Fibroblast of skin of left quadriceps (primary cell): ENCODE measurements at regions not wholly inside any gene's neighbourhood (a gene's known extent, or its start where the extent isn't known, plus 50 kb on each side); places are given as distances from the start of the nearest gene placed in this dataset.
"Not testable (repeated sequence)": the region's sequence is repeated elsewhere in the genome, so short reads cannot be mapped to it uniquely, and the experiment has no call there.

Source experiments
- DNase-seq, 2 experiments: peaks; one replicate each; pipeline ENCODE4 v3.0.0-alpha.2; 2013; ENCODE audit warnings: low read depth in 2 of 2

DNA sequence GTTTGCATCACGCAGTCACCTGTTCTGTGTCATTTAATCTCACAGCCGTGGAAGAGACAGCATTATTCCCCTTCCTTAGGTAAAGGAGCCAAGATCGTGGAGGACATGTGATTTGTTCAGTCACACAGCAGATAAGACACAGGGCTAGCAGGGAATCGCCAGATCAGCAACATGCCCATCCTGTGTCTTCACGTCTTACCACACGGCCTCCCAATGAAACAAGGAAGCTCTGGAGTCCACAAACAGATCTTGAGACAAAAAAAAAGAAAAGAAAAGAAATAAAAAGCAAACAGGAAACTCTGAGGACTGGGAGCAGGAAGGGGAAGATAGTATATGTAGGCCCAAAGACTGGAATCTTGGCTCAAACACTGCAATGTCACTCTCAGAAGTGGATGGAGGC lies 155.3 kb downstream of the ADSS2 start:
- no peak for DNase-seq

DNA sequence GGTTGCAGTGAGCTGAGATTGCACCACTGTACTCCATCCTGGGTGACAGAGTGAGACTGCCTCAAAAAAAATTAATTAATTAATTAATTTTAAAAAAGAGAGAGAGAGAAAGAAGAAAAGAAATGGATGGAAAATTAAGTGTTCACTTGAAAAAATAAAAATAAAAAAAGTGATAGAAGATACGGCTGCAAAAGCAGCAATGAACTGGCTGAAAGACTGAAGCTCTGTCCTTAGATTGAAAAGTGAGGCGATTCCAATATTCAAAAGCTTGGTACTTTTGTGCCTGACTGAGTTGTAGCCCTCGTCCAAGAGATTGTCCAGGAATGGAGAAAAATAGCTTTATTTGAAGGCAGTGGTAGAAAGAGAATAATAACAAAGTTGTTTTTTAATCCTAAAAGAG lies 154.6 kb downstream of the ADSS2 start:
- DNase-seq, result no peak

DNA sequence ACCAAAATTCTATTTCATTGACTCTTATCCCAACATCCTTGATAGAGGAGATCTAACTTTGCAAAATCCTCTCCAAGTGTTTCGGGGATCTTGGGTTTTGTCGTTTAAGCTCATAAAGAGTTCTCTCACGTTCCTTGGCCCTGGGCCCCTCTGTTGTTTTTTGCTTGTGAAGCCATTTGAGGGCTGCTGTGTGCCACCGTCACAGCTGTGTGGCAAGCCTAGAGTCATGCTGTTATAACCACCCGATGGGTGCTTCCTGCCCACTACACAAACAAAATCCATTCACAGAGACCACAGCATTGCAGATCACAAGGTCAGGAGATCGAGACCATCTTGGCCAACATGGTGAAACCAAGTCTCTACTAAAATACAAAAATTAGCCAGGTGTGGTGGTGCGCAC lies 154.1 kb downstream of the ADSS2 start:
- no peak for DNase-seq

DNA sequence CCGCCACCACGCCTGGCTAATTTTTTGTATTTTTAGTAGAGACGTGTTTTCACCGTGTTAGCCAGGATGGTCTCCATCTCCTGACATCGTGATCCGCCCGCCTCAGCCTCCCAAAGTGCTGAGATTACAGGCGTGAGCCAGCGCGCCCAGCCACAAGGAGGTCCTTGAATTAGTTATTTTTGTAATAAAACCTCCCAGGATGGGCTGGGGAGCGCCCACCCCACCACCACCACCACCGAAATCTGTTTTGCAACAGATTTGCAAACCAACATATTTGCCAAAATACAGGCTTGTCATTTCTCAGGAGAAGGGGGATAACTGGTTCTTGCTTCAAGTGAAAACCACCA lies 151.7 kb downstream of the ADSS2 start:
- not testable (repeated sequence) for DNase-seq

DNA sequence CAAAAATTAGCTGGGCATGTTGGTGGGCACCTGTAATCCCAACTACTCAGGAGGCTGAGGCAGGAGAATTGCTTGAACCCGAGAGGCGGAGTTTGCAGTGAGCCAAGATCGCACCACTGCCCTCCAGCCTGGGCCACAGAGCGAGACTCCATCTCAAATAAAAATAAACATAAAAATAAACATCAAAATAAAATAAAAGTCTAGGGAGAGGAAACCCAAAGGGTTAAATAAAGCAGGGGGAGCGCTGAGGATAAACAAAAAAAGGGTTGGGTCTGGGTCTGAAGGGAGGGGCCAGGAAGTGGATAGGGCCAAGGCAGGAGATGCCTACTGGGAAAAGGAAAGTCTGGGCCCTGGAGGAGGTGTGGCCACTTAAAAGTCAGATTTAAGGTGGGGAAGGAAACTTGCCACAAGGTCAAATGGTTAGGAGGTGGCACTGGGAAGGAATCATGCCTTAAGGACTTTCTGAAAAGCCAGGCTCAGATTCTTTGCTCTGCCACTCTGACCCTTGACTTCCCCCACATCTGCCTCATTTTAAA lies 150.0 kb downstream of the ADSS2 start:
- no peak for DNase-seq

DNA sequence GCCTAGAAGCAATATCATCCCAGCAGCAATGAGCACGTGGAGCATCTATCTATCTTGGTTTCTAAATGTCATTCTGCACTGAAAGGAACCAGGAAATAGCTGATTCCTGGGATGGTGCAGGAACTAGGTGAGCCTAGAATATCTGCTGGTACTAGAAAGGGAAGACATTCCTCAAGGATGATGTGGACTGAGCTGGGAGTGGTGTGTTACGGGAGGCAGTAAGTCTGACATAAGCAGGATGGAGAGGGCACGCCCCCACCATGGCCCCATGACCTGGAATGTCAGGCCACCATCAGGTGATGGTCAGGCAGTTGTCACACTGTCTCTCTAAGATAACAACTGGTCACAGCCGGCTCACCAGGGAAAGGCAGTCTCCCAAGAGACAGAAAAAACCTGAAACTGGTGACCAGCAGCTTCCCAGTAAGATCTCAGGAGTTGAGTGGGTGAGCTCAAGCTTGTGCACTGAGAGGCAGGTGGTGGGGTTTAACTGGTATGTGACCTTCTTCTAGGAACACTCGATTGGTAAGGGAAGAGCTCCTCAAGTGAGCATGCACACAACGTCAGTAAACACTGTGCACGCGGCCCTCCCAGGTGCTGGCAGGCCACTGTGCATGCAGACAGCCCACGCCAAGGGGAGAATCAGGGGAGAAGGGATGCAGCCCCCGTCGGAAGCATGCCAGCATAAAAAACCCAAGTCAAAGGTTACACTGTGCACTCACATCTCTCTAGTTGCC lies 148.7 kb downstream of the ADSS2 start:
- DNase-seq, result no peak

DNA sequence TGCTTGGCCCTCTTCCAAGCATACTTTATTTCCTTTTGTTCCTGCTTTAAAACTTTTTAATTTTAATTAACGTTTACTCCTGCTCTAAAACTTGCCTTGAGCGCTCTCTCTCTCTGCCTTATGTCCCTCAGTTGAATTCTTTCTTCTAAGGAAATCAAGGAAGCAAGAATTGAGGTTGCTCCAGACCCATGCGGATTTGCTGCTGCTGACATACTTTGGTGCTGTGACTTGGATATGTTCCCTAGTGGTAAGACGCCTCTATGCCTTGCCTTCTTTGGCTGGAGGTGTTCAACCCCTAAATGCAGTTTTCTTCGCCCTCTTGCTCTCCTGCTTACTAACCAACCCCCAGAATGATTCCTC lies 148.1 kb downstream of the ADSS2 start:
- DNase-seq, result no peak

DNA sequence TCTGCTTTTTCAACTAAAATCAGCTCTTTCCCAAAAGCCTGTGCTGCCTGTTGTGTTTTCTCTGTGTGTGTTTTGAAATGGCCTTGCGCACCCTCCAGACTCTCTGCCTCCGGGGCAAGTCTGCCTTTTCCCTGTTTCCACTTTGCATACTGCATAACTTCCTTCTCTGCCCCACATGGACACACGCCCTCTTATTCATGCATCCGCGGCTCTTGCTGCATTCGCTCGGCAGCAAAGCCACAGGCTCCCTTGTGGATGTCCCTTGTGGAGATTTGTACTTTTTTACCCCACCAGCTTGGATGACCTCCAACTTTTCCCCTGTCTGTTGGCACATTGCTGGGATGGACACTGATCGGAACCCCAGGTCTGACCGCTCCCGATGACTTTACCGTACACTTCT lies 147.6 kb downstream of the ADSS2 start:
- DNase-seq, result no peak

DNA sequence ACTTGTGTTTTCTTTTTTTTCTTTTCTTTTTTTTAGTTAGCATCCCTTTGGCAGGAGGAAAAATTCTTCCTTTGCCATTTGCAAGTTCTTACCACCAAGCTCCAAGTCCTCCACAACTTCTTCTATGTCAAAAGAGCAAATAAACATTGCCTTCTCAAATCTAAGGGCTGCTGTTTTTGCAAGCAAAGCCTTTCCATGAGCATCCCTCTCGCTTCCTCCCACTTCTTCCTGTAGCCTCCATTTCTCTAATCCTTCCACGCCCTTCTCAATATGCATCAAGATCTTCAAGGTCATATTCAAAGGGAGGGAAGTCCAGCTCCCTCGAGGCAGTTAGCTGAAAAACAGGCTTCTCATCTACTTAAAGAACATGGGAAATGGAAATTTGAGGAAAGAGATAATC lies 147.1 kb downstream of the ADSS2 start:
- no peak for DNase-seq

DNA sequence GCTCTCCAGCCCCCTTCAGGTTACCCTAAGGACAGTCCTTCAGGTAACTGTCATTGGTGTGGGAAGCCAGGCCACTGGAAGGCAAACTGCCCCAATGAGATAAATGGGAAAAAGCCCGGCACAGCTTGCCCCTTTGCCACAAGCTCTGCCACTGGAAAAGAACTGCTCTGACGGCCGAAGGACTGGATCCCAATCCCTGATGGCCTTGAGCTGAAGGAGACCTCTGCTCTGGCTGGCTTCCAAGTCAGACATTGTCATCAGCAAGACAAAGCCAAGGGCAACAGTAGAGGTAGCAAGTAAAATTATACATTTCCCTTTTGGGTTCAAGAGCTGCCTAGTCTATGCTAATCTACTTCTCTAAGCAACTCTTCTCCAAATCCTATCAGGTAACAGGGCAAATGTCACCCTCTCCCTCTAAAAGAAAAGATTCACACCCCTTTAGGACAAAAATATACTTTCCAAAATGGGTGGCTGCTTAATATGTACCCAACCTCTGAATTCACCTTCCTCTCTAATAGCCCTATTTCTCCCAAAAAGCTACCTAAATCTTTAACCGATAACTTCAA lies 145.8 kb downstream of the ADSS2 start:
- DNase-seq, result no peak

DNA sequence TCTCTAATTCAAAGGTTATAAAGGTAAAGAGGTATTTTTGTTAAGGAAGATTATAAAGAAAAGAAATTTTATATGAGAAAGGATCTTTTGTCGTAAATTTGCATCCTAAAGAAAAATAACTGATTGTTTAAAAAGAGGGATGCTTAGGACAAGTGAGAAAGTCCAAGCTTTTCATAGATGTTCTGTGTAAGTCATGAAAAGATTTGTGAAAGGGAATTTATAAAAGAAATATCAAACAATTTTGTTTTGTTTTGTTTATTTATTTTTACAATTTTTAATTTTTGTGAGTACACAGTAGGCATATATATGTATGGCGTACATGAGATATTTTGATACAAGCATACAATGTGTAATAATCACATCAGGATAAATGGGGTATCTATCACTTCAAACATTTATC lies 145.2 kb downstream of the ADSS2 start:
- DNase-seq, result no peak

DNA sequence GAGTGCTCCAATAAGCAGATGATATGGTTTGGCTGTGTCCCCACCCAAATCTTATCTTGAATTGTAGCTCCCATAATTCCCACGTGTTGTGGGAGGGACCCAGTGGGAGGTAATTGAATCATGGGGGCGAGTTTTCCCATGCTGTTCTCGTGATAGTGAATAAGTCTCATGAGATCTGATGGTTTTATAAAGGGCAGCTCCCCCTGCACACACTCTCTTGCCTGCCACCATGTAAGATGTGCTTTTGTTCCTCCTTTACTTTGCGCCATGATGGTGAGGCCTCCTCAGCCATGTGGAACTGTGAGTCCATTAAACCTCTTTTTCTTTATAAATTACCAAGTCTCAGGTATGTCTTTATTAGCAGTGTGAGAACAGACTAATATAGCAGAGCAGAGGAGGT lies 142.5 kb downstream of the ADSS2 start:
- not testable (repeated sequence) for DNase-seq

DNA sequence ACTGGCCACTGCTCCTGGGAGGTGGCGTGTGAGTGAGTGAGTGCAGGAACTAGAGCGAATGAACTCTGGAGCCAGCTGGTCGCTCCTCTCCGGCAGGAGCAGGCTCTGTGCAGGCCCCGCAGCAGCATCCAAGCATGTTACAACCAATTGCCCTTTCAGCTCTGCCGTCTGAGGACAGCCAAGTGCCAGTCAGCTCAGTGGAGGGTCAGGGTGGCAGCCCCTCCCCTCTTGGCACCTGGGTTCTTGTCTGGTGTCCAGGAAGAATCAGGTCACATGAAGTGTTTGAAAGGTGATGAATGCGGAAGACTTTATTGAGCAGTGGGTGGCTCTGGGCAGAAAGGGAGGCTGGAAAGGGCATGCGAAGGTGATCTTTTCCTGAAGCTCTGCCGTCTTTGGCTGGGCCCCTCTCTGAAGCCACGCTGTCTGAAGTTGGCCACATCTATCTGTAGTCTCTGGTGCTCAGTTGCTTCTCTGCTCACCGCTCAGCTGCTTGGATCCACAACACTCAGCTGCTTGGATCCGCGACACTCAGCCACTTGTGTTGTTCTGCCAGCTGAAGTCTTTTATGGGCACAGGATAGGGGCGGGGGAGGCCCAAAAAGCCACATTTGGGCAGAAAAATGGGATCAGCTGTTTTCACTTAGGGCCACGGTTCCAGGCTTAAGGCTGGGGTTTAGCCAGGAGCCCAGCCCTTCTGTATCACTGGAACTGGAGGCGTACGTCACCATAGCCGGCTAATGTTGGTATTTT lies 139.8 kb downstream of the ADSS2 start:
- DNase-seq, result no peak

DNA sequence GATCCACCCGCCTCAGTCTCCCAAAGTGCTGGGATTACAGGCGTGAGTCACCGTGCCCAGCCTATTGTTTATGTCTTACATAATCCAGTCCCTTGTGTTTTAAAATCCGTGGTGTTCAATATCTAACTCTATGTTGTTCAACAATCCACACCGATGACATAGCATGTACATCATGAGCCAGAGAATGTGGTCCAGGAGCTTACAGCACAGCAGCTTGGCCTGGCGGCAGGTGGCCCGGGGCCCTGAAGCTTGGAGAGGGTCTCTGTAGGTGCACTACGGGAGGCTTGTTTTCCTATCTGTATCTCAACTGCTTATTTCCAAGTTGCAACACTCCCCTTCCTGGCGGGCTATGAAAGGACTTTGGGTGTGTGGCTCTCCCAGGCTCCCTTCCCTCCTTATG lies 138.4 kb downstream of the ADSS2 start:
- DNase-seq, result no peak

DNA sequence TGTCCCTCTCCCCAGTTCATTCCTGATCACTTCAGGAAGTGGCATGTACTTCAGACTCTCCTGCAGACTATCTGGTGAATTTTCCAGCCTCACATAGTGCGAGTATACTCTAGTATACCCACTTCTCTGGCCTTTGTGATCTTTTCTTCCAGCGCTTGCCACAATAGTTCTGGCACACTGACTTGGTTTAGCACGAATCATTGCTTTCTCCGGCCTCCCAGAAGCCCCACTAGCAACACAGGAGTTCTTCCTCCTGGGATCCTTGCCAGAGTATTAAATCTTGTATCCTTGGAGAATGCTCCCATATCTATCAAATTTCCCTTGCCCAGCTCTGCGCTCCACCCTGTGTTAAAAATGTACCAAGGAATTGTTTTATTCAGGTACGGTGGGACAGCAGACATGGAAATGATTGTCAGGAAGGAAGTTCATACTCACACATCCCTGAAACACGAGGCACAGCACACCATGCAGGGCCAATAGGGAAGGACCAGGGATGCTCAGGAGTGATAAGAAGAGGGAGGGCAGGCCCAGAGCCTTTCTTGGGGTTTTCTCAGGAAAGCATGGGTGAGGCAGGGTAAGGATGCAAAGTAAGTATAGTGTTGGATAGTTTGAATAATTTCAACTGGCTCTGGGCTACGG lies 136.7 kb downstream of the ADSS2 start:
- DNase-seq, result no peak

DNA sequence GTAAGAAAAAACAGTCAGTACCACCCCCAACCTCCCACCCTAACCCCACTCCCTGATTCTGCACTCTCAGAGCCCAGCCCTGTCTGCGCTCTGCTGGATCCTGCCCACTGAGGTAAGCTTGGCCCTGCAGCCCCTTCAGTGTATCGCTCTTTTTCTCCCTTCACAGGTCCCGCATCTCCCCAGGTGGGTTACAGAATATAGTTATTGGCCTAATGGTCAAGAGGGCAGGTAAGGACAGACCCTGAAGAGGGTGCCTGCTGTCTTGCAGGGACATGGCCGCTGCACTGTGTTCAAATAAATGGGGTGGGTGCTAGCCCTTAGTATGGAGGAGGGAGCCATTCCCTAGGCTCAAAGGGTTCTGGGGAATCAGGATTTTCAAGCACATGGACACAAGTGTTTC lies 135.7 kb downstream of the ADSS2 start:
- no peak for DNase-seq

DNA sequence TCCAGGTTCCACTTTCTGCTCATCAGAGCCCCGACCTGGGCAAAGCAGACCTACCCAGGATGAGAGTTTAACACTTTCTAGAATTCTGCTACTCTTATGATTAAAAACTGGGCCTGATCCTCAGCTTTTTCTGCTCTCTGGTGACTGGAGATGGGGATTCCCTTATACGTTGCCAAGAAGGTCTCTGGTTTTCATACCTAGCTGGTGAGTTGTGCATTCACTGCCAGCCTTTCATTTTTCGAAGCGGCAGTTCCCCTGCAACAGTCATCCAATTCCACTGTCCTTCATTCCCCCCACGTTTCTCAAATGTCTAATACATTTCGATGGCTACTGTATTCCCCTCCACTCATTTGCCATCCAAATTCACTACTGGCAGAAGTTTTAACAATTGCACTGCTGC lies 135.3 kb downstream of the ADSS2 start:
- DNase-seq, result no peak

DNA sequence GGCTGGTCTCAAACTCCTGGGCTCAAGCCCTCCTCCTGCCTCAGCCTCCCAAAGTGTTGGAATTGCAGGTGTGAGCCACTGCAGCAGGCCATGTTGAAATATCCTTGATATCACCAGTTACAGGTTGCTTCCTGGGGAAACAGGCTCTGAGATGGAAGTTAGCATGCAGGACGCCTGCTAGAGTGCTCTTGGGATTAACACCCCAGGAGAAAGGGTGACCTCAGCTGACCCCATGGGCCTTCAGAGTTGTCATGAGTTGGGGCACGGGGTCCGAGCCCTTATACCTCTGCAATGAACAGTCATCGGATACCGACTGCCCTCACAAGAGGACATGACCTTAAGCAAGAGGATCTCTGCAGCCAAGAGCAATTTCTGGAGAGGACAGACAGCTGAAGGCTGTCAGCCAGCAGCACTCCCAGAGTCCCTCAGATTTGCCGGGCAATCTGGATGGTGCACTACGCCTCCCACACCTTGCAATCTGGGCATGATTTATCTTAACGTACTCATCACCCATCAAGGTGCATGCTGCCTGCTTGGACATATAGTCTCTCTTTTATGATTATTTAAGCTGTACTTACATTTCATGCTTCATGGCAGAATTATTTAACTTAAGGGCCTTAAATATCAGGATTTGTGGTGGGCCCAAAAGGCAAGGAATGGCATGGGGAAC lies 134.6 kb downstream of the ADSS2 start:
- no peak for DNase-seq

DNA sequence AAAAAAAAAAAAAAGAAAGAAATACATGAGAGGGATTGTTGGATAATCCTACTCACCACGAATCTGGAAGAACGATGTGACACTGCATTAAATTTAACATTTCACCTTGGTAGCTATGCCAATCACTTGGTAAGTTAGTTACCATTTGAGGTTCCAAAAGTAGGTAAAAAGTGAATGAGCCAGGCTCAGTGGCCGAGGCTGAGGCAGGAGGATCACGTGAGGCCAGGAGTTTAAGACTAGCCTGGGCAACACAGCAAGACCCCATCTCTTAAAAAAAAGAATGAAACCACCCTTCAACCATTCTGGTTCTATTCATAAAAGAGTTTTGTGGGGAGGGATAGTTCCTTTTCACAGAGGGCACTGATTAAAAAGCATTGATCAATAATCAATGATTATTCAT lies 133.6 kb downstream of the ADSS2 start:
- DNase-seq, result no peak

DNA sequence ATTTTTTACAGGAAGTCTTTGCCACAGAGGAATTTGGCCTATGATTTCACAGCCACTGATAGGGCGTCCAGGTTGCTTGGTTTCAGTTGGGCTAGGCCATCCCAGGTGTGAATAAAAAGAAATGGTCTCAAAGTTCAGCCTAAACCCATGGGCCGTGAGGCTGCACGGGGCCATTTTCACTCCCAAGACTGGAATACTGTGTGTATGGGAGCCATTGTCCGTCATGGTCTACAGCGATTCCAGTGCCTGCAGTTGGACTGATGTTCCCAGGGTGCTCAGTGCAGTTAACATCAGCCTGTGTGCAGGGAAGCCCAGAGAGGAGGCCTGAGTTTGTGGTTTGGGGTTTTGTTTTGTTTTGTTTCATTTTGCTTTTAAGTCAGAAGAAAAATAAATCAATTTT lies 133.2 kb downstream of the ADSS2 start:
- DNase-seq, result no peak

DNA sequence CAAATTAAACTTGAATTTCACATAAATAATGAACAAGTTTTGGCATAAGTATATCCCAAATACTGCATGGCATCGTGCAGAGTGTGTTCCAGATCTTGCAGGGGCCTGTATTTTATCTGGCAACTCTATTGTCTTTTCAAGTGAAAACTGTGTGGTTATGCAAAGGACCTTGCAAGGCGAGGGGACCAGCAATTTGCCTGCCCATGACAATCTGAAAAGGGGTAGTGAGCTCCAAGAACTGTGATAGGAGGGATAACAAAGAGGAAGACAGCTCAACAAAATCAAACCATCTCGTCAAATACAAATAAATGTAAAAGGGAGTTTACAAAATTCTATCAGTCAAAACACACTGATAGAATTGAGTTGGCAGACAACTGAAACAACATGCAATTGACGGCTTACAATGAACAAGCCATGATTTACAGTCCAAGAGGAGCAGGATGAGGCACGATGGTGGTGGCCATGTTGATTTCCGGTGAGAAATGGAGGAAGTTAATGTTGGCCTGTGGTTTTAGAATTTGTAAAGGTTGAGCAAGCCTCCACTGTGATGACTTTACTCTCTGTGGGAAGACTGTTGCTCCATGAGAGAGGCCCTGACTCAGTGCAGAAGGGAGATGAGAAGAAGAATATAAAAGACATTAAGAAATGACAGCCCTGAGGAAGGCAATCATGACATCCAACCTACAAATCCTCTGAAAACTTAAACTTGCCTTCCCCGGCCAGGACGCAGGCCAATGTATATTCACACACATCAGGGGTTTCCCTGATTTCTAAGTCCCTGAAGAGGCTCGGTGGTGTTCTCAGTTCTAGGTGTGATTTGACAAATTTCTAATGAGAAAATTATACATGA lies 132.2 kb downstream of the ADSS2 start:
- DNase-seq, result peak; percentile 39 to 44
